Chondrocyte (in vitro differentiated cells): ENCODE measurements at regions not wholly inside any gene's neighbourhood (a gene's known extent, or its start where the extent isn't known, plus 50 kb on each side); places are given as distances from the start of the nearest gene placed in this dataset.

ENCODE experiments used
- DNase-seq: peaks from one replicate; pipeline ENCODE4 v3.0.0; 2021; ENCODE audit warnings: mixed read lengths, low spot score
- H3K27ac Mint-ChIP-seq: one replicate; pipeline ENCODE4 v1.8.0; 2021; ENCODE audit warnings: mild to moderate bottlenecking, moderate library complexity, mixed read lengths; ENCODE audit not compliant: unreplicated experiment
- H3K27me3 Mint-ChIP-seq: 2 replicates; pipeline ENCODE4 v1.8.0; 2021; ENCODE audit warnings: low read depth, mixed read lengths
- H3K36me3 Mint-ChIP-seq: 2 replicates; pipeline ENCODE4 v1.8.0; 2021; ENCODE audit warnings: low read depth, mixed read lengths
- H3K4me1 Mint-ChIP-seq: 2 replicates; pipeline ENCODE4 v1.8.0; 2021; ENCODE audit warnings: low read depth, mild to moderate bottlenecking, mixed read lengths
- H3K4me3 Mint-ChIP-seq: one replicate; pipeline ENCODE4 v1.8.0; 2021; ENCODE audit warnings: mild to moderate bottlenecking, moderate library complexity, mixed read lengths; ENCODE audit not compliant: unreplicated experiment
- H3K9me3 Mint-ChIP-seq: 2 replicates; pipeline ENCODE4 v1.8.0; 2021; ENCODE audit warnings: low read depth, mixed read lengths
- TF ChIP-seq, protein P1 (sequence below): fragments of 200-600 bp; sonication (generic); IDR thresholded peaks from 2 replicates; pipeline ENCODE4 v1.5.0; 2021; ENCODE audit warnings: antibody characterized with exemption, mild to moderate bottlenecking, moderate library complexity

DNA sequence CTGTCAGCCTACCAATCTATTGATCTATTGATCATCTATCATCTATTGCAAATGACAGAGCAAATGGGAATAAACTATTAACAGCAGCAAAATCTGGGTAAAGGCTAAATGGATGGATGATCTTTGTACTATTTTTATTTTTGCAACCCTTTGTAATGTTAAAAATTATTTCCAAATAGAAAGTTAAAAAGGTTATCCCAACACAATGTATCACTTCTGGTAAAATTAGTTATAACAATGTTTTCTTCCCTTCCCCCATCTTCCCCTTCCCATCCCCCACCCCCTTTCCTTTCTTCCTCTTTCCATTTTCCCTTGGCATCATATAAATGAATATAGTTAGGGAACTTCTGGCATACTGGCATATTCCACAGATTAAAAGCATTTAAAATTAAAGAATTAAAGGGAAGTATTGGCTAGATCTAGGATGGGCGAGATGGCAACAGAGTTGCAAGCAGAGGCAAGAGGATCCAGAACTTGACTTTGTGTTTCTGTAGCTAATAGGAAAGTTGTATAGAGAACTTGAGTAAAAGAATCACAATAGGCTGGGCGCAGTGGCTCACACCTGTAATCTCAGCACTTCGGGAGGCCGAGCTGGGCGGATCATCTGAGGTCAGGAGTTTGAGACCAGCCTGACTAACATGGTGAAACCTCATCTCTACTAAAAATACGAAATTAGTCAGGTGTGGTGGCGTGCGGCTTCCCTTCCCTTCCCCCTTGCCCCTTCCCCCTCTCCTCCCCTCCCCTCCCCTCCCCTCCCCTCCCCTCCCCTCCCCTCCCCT is 66.6 kb upstream of the TAF11L2 start:
- H3K4me1 Mint-ChIP-seq, result peaks cover 4% of the 10 kb centered on the region
- H3K9me3 Mint-ChIP-seq, result no peaks in the 10 kb centered on the region
- H3K27ac Mint-ChIP-seq, result no peak overlapping the region

DNA sequence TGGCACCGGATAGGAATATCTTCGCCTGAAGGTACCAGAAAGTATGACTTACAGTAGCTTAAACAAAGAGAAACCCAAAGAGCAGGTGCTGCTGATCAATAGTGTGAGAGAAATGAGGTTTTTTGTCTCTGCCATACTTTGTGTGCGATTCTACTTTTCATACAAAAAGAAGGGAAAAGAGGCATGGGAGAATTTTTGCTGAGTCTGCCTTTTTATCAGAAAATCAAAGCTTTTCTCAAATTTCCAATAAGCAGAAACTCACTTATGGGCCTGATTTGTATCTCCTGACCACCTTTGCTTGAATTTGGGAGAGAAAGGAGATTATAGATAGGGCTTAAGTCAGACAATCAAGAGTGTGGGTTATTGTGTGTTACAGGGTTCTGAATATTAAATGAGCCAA is 65.5 kb upstream of the TAF11L2 start:
- DNase-seq, result no peak
- TF ChIP-seq, protein P1, sequence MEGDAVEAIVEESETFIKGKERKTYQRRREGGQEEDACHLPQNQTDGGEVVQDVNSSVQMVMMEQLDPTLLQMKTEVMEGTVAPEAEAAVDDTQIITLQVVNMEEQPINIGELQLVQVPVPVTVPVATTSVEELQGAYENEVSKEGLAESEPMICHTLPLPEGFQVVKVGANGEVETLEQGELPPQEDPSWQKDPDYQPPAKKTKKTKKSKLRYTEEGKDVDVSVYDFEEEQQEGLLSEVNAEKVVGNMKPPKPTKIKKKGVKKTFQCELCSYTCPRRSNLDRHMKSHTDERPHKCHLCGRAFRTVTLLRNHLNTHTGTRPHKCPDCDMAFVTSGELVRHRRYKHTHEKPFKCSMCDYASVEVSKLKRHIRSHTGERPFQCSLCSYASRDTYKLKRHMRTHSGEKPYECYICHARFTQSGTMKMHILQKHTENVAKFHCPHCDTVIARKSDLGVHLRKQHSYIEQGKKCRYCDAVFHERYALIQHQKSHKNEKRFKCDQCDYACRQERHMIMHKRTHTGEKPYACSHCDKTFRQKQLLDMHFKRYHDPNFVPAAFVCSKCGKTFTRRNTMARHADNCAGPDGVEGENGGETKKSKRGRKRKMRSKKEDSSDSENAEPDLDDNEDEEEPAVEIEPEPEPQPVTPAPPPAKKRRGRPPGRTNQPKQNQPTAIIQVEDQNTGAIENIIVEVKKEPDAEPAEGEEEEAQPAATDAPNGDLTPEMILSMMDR, result no peak
- Mint-ChIP-seq H3K27me3 (peaks cover 1% of the 10 kb centered on the region), H3K36me3 (no peaks in the 10 kb centered on the region), H3K9me3 (no peaks in the 10 kb centered on the region), H3K27ac (no peak overlapping the region), H3K4me3 (no peak overlapping the region), H3K4me1 (peaks cover 9% of the 10 kb centered on the region)

More for the DNA sequence above, 66.6 kb upstream of the TAF11L2 start:
- Mint-ChIP-seq H3K36me3 (no peaks in the 10 kb centered on the region), H3K27me3 (peaks cover 1% of the 10 kb centered on the region), H3K4me3 (no peak overlapping the region)
- DNase-seq, result no peak
- TF ChIP-seq, protein P1, result no peak

DNA sequence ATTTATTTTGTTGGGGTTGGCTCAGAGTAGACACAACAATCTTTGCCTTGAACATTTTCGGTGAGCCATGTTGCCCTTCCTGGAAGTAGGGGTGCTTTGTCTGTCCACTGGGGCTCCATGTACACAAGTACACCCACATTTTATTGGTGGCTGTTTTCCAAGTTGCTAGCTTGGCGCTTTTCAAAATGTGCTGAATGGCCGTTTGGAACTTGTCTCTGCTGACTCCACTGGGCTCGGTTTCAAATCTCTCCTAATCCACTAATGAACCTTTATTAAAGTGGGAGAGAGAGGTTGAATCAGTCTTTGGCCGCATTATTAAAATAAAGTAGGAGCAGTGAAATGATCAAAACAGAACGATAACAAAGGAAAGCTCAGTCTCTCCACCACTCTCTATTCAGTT is 64.6 kb upstream of the TAF11L2 start:
- no peak for DNase-seq
- Mint-ChIP-seq H3K36me3 (no peaks in the 10 kb centered on the region), H3K9me3 (peaks cover 1% of the 10 kb centered on the region), H3K4me3 (no peak overlapping the region), H3K27ac (no peak overlapping the region), H3K27me3 (peaks cover 1% of the 10 kb centered on the region), H3K4me1 (peaks cover 9% of the 10 kb centered on the region)
- TF ChIP-seq, protein P1, result no peak

DNA sequence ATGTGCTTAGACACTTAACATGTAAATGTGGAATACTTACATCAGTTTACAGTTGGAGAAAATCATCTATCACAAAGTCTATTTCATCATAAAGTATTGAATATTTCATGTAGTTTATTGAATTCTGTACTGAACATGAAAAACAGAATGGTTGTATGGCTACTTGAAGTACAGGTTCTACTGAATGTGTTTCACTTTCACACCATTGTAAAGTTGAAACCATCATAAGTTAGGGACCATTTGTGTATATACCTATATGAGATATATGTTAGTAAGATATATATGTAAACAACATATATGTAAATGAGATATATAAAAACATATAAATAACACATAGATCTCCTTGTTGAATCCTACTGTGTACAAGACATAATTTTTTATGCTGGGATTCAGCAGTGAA is 63.0 kb upstream of the TAF11L2 start:
- Mint-ChIP-seq H3K4me3 (no peak overlapping the region), H3K9me3 (peaks cover 7% of the 10 kb centered on the region), H3K4me1 (peaks cover 9% of the 10 kb centered on the region), H3K27me3 (no peaks in the 10 kb centered on the region), H3K36me3 (no peaks in the 10 kb centered on the region), H3K27ac (no peak overlapping the region)
- DNase-seq, result no peak
- TF ChIP-seq, protein P1, result no peak

DNA sequence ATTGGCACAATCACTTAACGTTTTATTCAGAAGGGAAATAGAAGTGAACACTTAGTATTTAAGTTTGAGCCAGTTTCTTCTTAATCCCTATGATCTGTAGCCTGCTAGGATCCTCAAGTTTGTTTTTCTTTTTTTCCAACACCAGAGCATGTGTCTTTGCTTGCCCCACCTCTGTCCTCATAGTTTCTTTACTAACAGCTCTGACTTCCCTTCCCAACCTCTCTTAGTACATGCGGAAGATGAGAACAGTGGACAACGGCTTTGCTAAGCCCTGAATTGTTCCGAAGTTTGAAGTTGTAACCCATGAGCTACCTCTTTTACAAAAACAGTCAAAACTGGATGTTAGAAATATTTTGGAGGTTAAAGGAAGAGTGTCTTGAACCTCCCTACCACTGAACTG is 61.7 kb upstream of the TAF11L2 start:
- TF ChIP-seq, protein P1, result no peak
- Mint-ChIP-seq H3K9me3 (peaks cover 13% of the 10 kb centered on the region), H3K36me3 (no peaks in the 10 kb centered on the region), H3K27ac (no peak overlapping the region), H3K4me1 (peaks cover 13% of the 10 kb centered on the region), H3K4me3 (no peak overlapping the region), H3K27me3 (no peaks in the 10 kb centered on the region)
- no peak for DNase-seq
